GM23338 (cell line): ENCODE measurements at regions not wholly inside any gene's neighbourhood (a gene's known extent, or its start where the extent isn't known, plus 50 kb on each side); places are given as distances from the start of the nearest gene placed in this dataset.

ENCODE experiments used
- ATAC-seq: fragments of 200-7000 bp; cut with Tn5 transposase; 3 replicates; pipeline ENCODE4 v1.9.1; 2020
- DNase-seq: peaks from one replicate; pipeline ENCODE4 v3.0.0-alpha.2; 2015; ENCODE audit warnings: low spot score
- H2AFZ ChIP-seq: fragments of 200-600 bp; sonication (generic); 2 replicates; pipeline ENCODE4 v1.8.0; 2016; ENCODE audit warnings: antibody characterized with exemption, mild to moderate bottlenecking, moderate library complexity
- H3F3A ChIP-seq: fragments of 200-600 bp; sonication (generic); replicated peaks from 2 replicates; pipeline ENCODE4 v1.8.0; 2017; ENCODE audit warnings: antibody characterized with exemption, mixed run types, low read depth
- H3K27ac ChIP-seq: fragments of 200-600 bp; sonication (generic); 2 replicates; pipeline ENCODE4 v1.6.1; 2016; ENCODE audit warnings: low read depth
- H3K27me3 ChIP-seq: fragments of 200-600 bp; sonication (generic); 2 replicates; pipeline ENCODE4 v1.8.0; 2016; ENCODE audit warnings: mild to moderate bottlenecking, mixed run types, moderate library complexity; ENCODE audit not compliant: insufficient read depth
- H3K36me3 ChIP-seq: fragments of 200-600 bp; sonication (generic); 2 replicates; pipeline ENCODE4 v1.8.0; 2016; ENCODE audit warnings: mild to moderate bottlenecking; ENCODE audit not compliant: insufficient read depth
- H3K4me1 ChIP-seq: fragments of 200-600 bp; sonication (generic); 2 replicates; pipeline ENCODE4 v1.8.0; 2016; ENCODE audit warnings: mild to moderate bottlenecking, moderate library complexity; ENCODE audit not compliant: insufficient read depth
- H3K4me2 ChIP-seq: fragments of 200-600 bp; sonication (generic); 2 replicates; pipeline ENCODE4 v1.7.1; 2017; ENCODE audit warnings: mixed run types
- H3K4me3 ChIP-seq: fragments of 200-600 bp; sonication (generic); 2 replicates; pipeline ENCODE4 v1.6.1; 2016; ENCODE audit warnings: mixed run types
- H3K79me2 ChIP-seq: fragments of 200-600 bp; sonication (generic); replicated peaks from 2 replicates; pipeline ENCODE4 v1.8.0; 2017; ENCODE audit warnings: mild to moderate bottlenecking; ENCODE audit not compliant: insufficient read depth
- H3K9me2 ChIP-seq: fragments of 200-600 bp; sonication (generic); 2 replicates; pipeline ENCODE4 v1.8.0; 2017; ENCODE audit not compliant: insufficient read depth
- H4K20me1 ChIP-seq: fragments of 200-600 bp; sonication (generic); replicated peaks from 2 replicates; pipeline ENCODE4 v1.8.0; 2017; ENCODE audit warnings: mild to moderate bottlenecking; ENCODE audit not compliant: insufficient read depth
- H3K27ac Mint-ChIP-seq: 2 replicates; pipeline ENCODE4 v1.8.0; 2020; ENCODE audit warnings: inconsistent platforms, mild to moderate bottlenecking, moderate library complexity, mixed read lengths
- H3K27me3 Mint-ChIP-seq: 3 replicates; pipeline ENCODE4 v1.8.0; 2022; ENCODE audit warnings: low read depth, mild to moderate bottlenecking, moderate library complexity, mixed read lengths, inconsistent platforms; ENCODE audit not compliant: insufficient read depth, poor library complexity
- H3K36me3 Mint-ChIP-seq: 3 replicates; pipeline ENCODE4 v1.8.0; 2021; ENCODE audit warnings: low read depth, mild to moderate bottlenecking, inconsistent platforms, moderate library complexity, mixed read lengths
- H3K4me1 Mint-ChIP-seq: 3 replicates; pipeline ENCODE4 v1.8.0; 2020; ENCODE audit warnings: mild to moderate bottlenecking, inconsistent platforms, mixed read lengths
- H3K4me3 Mint-ChIP-seq: 3 replicates; pipeline ENCODE4 v1.8.0; 2021; ENCODE audit warnings: moderate library complexity, mild to moderate bottlenecking, inconsistent platforms, mixed read lengths
- H3K9me3 Mint-ChIP-seq: 3 replicates; pipeline ENCODE4 v1.8.0; 2020; ENCODE audit warnings: moderate library complexity, mild to moderate bottlenecking, inconsistent platforms, mixed read lengths
- EZH2phosphoT487 ChIP-seq: fragments of 200-600 bp; sonication (generic); IDR thresholded peaks from one replicate; pipeline ENCODE4 v1.8.1; 2018; ENCODE audit warnings: antibody characterized with exemption; ENCODE audit not compliant: unreplicated experiment
- NANOG ChIP-seq: IDR thresholded peaks from 2 replicates; pipeline ENCODE4 v1.6.1; 2016; ENCODE audit warnings: antibody characterized with exemption, borderline replicate concordance
- STAT1 ChIP-seq: IDR thresholded peaks from one replicate; pipeline ENCODE4 v1.6.1; 2016; ENCODE audit warnings: antibody characterized with exemption; ENCODE audit not compliant: unreplicated experiment
- ZNF114 ChIP-seq: fragments of 250-450 bp; sonication (Bioruptor Pico); IDR thresholded peaks from 2 replicates; pipeline ENCODE4 v1.5.0; 2020; ENCODE audit warnings: mild to moderate bottlenecking, moderate library complexity
- ZNF331 ChIP-seq: fragments of 250-450 bp; sonication (Bioruptor Pico); IDR thresholded peaks from 2 replicates; pipeline ENCODE4 v1.5.0; 2020; ENCODE audit warnings: low read depth, mild to moderate bottlenecking, moderate library complexity
- TF ChIP-seq, protein P1 (sequence below), 2 experiments: fragments of 200-600 bp in 1 of 2; sonication (generic) in 1 of 2; conservative IDR thresholded peaks; 2 replicates each; pipeline versions ENCODE4 v1.5.1 to v1.6.1; 2016 to 2017; ENCODE audit warnings: antibody characterized with exemption in 2 of 2, low read depth in 2 of 2, mild to moderate bottlenecking in 2 of 2, moderate library complexity in 1 of 2
- TF ChIP-seq, protein P2 (sequence below): IDR thresholded peaks from one replicate; pipeline ENCODE4 v1.6.1; 2018; ENCODE audit warnings: antibody characterized with exemption; ENCODE audit not compliant: unreplicated experiment
- TF ChIP-seq, protein P3 (sequence below): fragments of 250-450 bp; sonication (Bioruptor Pico); IDR thresholded peaks from 2 replicates; pipeline ENCODE4 v1.5.0; 2020; ENCODE audit warnings: mild to moderate bottlenecking, moderate library complexity

DNA sequence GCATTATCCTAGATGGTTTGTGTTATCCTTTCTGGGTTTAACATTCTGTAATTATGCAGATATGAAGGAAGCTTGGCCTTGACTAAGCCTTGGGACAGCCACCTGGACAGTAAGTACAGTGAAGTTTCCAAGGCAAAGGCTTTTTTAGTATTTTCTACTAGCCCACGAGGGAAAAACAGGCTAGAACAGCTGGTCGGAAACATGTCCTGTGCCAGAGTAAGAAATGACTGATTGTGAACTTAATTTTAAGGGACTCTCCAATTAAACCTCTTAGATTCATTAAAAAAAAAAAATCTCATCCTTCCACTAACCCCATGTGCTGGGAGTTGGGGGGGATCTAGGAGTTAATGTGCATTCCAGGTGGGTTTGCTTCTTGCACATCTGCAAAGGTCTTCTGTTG is 720.8 kb downstream of the SLC4A3 start (continued):
- no peak for TF ChIP-seq STAT1
- TF ChIP-seq, protein P1, sequence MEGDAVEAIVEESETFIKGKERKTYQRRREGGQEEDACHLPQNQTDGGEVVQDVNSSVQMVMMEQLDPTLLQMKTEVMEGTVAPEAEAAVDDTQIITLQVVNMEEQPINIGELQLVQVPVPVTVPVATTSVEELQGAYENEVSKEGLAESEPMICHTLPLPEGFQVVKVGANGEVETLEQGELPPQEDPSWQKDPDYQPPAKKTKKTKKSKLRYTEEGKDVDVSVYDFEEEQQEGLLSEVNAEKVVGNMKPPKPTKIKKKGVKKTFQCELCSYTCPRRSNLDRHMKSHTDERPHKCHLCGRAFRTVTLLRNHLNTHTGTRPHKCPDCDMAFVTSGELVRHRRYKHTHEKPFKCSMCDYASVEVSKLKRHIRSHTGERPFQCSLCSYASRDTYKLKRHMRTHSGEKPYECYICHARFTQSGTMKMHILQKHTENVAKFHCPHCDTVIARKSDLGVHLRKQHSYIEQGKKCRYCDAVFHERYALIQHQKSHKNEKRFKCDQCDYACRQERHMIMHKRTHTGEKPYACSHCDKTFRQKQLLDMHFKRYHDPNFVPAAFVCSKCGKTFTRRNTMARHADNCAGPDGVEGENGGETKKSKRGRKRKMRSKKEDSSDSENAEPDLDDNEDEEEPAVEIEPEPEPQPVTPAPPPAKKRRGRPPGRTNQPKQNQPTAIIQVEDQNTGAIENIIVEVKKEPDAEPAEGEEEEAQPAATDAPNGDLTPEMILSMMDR (conservative IDR thresholded peaks at IDR 0.05; ENCODE audit: low read depth in 2 of 2), result no peak
- TF ChIP-seq, protein P2, sequence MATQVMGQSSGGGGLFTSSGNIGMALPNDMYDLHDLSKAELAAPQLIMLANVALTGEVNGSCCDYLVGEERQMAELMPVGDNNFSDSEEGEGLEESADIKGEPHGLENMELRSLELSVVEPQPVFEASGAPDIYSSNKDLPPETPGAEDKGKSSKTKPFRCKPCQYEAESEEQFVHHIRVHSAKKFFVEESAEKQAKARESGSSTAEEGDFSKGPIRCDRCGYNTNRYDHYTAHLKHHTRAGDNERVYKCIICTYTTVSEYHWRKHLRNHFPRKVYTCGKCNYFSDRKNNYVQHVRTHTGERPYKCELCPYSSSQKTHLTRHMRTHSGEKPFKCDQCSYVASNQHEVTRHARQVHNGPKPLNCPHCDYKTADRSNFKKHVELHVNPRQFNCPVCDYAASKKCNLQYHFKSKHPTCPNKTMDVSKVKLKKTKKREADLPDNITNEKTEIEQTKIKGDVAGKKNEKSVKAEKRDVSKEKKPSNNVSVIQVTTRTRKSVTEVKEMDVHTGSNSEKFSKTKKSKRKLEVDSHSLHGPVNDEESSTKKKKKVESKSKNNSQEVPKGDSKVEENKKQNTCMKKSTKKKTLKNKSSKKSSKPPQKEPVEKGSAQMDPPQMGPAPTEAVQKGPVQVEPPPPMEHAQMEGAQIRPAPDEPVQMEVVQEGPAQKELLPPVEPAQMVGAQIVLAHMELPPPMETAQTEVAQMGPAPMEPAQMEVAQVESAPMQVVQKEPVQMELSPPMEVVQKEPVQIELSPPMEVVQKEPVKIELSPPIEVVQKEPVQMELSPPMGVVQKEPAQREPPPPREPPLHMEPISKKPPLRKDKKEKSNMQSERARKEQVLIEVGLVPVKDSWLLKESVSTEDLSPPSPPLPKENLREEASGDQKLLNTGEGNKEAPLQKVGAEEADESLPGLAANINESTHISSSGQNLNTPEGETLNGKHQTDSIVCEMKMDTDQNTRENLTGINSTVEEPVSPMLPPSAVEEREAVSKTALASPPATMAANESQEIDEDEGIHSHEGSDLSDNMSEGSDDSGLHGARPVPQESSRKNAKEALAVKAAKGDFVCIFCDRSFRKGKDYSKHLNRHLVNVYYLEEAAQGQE, result no peak
- TF ChIP-seq EZH2phosphoT487, result no peak
- TF ChIP-seq ZNF331 (CRISPR knock-in tag), result no peak
- TF ChIP-seq ZNF114, result no peak

DNA sequence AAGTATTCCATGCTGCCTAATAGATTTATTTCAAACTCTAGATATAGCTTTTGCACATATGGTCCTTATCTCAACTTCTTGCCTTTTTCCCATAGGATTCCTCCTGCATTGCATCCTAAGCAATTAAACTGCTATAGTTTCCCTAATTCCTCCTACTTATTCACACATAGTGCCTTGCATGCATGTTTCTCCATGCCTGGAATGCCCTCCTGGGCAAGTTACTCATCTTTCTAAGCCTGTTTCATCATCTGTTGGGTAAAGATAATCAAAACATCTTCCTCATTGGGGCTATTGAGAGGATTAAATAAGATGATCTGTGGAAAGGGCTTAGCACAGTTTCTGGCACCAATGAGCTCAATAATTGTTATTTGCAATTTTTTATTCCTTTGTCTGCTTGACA is 726.5 kb downstream of the SLC4A3 start:
- no peaks in the 10 kb centered on the region for H3F3A ChIP-seq
- no peak overlapping the region for H3K4me3 ChIP-seq
- H3K36me3 Mint-ChIP-seq, result no peaks in the 10 kb centered on the region; the same call in 2 of the 3 replicates
- H3K4me3 Mint-ChIP-seq, result no peak overlapping the region
- H3K27ac Mint-ChIP-seq, result no peak overlapping the region
- no peaks in the 10 kb centered on the region for H3K4me1 ChIP-seq
- H3K36me3 ChIP-seq, result no peaks in the 10 kb centered on the region
- H3K27me3 ChIP-seq, result no peaks in the 10 kb centered on the region
- no peak overlapping the region for H3K4me2 ChIP-seq
- H3K9me3 Mint-ChIP-seq, result no peaks in the 10 kb centered on the region; the same call in 2 of the 3 replicates
- no peaks in the 10 kb centered on the region for H4K20me1 ChIP-seq
- H3K9me2 ChIP-seq, result peaks cover 13% of the 10 kb centered on the region
- TF ChIP-seq, protein P2, result no peak
- TF ChIP-seq, protein P3, sequence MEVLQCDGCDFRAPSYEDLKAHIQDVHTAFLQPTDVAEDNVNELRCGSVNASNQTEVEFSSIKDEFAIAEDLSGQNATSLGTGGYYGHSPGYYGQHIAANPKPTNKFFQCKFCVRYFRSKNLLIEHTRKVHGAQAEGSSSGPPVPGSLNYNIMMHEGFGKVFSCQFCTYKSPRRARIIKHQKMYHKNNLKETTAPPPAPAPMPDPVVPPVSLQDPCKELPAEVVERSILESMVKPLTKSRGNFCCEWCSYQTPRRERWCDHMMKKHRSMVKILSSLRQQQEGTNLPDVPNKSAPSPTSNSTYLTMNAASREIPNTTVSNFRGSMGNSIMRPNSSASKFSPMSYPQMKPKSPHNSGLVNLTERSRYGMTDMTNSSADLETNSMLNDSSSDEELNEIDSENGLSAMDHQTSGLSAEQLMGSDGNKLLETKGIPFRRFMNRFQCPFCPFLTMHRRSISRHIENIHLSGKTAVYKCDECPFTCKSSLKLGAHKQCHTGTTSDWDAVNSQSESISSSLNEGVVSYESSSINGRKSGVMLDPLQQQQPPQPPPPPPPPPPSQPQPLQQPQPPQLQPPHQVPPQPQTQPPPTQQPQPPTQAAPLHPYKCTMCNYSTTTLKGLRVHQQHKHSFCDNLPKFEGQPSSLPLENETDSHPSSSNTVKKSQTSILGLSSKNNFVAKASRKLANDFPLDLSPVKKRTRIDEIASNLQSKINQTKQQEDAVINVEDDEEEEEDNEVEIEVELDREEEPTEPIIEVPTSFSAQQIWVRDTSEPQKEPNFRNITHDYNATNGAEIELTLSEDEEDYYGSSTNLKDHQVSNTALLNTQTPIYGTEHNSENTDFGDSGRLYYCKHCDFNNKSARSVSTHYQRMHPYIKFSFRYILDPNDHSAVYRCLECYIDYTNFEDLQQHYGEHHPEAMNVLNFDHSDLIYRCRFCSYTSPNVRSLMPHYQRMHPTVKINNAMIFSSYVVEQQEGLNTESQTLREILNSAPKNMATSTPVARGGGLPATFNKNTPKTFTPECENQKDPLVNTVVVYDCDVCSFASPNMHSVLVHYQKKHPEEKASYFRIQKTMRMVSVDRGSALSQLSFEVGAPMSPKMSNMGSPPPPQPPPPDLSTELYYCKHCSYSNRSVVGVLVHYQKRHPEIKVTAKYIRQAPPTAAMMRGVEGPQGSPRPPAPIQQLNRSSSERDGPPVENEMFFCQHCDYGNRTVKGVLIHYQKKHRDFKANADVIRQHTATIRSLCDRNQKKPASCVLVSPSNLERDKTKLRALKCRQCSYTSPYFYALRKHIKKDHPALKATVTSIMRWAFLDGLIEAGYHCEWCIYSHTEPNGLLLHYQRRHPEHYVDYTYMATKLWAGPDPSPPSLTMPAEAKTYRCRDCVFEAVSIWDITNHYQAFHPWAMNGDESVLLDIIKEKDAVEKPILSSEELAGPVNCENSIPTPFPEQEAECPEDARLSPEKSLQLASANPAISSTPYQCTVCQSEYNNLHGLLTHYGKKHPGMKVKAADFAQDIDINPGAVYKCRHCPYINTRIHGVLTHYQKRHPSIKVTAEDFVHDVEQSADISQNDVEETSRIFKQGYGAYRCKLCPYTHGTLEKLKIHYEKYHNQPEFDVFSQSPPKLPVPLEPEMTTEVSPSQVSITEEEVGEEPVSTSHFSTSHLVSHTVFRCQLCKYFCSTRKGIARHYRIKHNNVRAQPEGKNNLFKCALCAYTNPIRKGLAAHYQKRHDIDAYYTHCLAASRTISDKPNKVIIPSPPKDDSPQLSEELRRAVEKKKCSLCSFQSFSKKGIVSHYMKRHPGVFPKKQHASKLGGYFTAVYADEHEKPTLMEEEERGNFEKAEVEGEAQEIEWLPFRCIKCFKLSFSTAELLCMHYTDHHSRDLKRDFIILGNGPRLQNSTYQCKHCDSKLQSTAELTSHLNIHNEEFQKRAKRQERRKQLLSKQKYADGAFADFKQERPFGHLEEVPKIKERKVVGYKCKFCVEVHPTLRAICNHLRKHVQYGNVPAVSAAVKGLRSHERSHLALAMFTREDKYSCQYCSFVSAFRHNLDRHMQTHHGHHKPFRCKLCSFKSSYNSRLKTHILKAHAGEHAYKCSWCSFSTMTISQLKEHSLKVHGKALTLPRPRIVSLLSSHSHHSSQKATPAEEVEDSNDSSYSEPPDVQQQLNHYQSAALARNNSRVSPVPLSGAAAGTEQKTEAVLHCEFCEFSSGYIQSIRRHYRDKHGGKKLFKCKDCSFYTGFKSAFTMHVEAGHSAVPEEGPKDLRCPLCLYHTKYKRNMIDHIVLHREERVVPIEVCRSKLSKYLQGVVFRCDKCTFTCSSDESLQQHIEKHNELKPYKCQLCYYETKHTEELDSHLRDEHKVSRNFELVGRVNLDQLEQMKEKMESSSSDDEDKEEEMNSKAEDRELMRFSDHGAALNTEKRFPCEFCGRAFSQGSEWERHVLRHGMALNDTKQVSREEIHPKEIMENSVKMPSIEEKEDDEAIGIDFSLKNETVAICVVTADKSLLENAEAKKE (CRISPR knock-in tag), result no peak
- TF ChIP-seq EZH2phosphoT487 (no peak), NANOG (no peak)
- H3K27ac ChIP-seq, result no peak overlapping the region
- ATAC-seq, result no peak
- H2AFZ ChIP-seq, result no peak overlapping the region
- peaks cover 5% of the 10 kb centered on the region; the same call in 2 of the 3 replicates for H3K4me1 Mint-ChIP-seq
- H3K79me2 ChIP-seq, result no peaks in the 10 kb centered on the region
- no peak for DNase-seq
- H3K27me3 Mint-ChIP-seq, result peaks cover 2% of the 10 kb centered on the region
